SIG-M5 treated with dmso at 0.1 percent for 504 hours (cell line): ENCODE measurements at regions not wholly inside any gene's neighbourhood (a gene's known extent, or its start where the extent isn't known, plus 50 kb on each side); places are given as distances from the start of the nearest gene placed in this dataset.

Source experiments
- DNase-seq: peaks from one replicate; lab custom pipeline; 2025; ENCODE audit not compliant: unreplicated experiment; lab: John Stamatoyannopoulos, UW

DNA sequence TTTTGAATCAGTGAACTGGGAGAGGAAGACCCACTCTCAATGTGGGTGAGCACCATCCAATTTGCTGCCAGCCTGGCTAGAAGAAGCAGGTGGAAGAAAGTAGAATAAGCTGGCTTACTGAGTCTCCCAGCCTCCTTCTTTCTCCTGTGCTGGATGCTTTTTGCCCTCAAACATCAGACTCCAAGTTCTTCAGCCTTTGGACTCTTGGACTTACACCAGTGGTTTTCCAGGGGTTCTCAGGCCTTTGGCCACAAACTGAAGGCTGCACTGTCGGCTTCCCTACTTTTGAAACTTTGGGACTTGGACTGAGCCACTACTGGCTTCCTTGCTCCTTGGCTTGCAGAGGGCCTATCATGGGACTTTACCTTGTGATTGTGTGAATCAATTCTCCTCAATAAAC, 804.2 kb upstream of the SLITRK1 start:
- no peak for DNase-seq

- DNase-seq: no peak
Observed at GRCh38 chr13:84684804-84685203, 802.5 kb upstream of the SLITRK1 start.

DNA sequence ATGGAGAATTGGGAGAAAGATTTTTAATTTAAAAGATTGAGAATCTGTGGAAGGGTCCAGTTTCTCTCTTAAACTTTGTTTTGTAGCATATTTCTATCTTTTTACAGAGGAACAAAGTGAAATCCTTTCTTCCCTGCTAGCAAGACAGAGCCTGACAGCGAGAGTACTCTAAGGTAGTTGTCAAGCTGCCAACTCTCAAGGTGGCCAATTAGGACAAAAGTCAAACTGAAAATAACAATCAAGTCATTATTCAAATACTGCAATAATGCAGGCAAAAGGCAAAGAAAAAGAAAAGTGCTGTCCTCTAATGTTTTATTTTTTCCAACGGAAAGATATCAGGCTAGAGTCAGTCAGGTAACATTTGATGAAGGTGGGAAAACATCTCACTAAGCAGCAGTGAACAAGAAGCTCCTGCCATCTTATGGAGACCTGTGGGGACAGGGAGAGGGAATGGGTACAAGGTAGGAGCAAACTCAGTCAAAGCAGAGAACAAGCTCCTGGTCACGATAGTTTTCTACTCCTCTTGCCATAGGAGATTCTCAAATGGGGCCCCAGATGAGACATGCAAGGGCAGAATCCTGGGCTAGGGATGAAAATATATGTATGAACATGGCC, 801.9 kb upstream of the SLITRK1 start:
- DNase-seq: no peak

DNA sequence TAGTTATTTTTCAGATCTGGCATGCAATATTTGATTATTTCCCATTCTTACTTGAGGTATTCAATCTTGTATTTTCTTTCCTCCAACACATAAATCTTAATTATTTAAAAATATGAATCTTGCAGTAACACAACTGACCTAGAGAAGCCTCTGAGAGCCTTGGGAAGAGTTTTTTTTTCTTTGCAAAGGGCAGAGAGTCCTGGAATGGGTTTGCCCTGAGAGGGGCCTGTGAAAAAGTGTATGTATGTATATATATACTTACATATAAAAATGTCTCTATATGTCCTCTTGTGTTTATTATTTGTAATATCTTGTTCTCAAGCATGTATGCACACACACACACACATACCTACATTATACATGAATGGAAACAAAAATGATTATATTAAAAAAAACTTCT, 801.2 kb upstream of the SLITRK1 start:
- no peak for DNase-seq

DNA sequence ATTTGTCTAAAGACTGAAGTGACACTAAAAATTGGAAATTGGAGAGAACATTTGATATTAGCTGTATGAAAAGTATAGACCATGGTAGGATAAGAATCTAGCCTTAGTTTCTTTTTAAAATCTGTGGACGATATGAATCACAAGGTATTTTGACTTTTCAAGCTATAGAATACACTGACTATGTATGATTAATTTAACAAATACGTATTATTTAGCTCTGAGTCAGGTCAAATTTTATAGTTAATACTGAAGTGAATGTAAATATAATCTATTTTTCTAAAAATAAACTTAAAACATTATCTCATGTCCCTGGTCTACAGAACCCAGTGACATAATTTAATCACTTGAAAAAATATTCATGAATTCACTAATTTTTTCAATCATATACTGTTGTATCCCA, 795.6 kb upstream of the SLITRK1 start:
- no peak for DNase-seq

GRCh38 chr13:84672616-84673015, 790.3 kb upstream of the SLITRK1 start:
- DNase-seq: no peak

- no peak for DNase-seq
Observed at GRCh38 chr13:84670245-84670644, 788.0 kb upstream of the SLITRK1 start.

GRCh38 chr13:84668637-84669036, 786.4 kb upstream of the SLITRK1 start:
- DNase-seq: no peak

GRCh38 chr13:84662491-84662890, 780.2 kb upstream of the SLITRK1 start:
- DNase-seq: no peak

GRCh38 chr13:84661718-84662117, 779.4 kb upstream of the SLITRK1 start:
- DNase-seq: no peak

DNA sequence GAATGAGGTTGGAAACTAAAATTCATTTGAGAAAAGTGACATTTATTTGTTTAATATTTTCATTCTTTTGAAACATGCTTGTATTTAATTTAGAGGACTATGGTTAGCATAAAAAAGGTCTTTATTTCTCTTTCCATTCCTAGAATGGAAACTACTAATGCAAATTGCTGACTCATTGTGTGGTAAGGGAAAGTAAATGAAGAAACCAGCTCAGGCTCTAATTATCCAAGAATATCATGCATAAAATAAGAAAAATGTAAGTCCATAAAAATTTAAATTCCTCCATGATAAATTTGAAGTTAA, 777.0 kb upstream of the SLITRK1 start:
- no peak for DNase-seq

GRCh38 chr13:84658491-84659358, 776.5 kb upstream of the SLITRK1 start:
- DNase-seq: no peak

GRCh38 chr13:84655677-84656076, 773.4 kb upstream of the SLITRK1 start:
- DNase-seq: no peak

- no peak for DNase-seq
Observed at GRCh38 chr13:84654654-84655275, 772.5 kb upstream of the SLITRK1 start.

DNA sequence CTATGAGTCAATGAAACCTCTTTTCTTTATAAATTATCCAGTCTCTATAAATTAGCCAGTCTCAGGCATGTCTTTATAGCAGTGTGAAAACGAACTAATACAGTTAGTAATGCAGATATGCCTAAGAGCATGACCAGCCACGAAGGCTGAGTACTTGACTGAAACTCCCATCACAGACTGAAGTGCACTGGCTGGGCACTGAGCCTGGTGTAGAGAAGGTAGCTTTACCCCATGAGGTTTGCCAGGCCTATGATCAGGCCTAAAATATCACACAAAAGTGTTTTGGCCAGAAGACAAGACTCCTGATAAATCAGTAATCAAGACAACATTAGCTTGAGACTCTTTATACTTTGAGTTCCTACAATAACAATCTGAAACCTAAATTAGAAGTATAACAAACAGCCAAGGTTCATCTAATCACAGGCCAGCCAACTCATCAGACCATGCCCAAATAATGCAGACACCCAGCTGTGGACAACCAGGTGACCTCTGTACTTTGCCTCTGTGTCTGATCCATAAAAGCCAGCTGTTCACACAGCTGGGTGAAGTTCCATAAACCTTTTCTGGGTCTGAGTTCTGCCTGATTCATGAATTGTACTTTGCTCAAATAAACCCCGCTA, 771.8 kb upstream of the SLITRK1 start:
- DNase-seq: no peak

DNA sequence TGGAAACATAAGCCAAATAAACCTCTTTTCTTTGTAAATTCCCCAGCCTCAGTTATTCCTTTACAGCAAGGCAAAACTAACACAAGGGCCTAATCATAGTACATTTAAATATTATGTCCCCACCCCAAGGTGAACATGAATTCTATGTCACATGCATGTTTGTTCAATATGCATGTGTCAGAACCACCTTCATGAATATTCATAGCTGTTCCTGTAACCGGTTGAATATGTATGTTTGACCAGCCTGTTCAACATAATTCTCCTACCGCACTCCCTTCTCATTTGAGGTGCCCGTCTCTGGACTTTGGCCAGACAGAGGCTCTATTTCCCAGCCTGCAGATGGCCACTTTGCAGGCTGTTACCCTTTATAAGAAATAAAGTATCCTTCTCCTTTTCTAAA, 769.4 kb upstream of the SLITRK1 start:
- DNase-seq: no peak

GRCh38 chr13:84651288-84651687, 769.0 kb upstream of the SLITRK1 start:
- DNase-seq: no peak

GRCh38 chr13:84649853-84650252, 767.6 kb upstream of the SLITRK1 start:
- no peak for DNase-seq

DNA sequence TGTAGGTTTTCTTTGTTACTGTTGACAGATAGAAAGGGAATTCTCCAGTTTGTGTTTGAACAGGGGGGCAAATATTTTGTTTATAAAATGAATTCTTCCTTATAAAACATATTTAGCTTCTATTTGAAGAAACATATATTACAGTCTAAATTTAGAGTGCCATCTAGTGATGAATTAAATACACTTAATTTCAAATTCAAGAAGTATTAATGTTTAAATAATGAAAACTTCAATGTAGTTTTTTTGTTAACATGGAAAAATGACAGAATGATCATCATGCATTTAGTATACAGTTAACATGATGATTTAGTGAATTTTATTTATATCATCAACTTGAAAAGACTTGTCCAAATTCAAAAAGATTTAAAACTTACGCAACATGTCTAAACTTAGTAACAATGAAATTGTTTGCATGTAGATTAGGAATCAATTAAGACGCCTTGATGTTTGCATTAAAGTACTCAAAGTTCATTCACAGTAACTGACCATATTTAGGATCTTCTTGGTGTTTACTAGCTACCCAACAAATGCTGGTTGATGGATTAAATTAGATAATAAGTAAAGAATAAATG, 765.9 kb upstream of the SLITRK1 start:
- no peak for DNase-seq

GRCh38 chr13:84646957-84647356, 764.7 kb upstream of the SLITRK1 start:
- no peak for DNase-seq

DNA sequence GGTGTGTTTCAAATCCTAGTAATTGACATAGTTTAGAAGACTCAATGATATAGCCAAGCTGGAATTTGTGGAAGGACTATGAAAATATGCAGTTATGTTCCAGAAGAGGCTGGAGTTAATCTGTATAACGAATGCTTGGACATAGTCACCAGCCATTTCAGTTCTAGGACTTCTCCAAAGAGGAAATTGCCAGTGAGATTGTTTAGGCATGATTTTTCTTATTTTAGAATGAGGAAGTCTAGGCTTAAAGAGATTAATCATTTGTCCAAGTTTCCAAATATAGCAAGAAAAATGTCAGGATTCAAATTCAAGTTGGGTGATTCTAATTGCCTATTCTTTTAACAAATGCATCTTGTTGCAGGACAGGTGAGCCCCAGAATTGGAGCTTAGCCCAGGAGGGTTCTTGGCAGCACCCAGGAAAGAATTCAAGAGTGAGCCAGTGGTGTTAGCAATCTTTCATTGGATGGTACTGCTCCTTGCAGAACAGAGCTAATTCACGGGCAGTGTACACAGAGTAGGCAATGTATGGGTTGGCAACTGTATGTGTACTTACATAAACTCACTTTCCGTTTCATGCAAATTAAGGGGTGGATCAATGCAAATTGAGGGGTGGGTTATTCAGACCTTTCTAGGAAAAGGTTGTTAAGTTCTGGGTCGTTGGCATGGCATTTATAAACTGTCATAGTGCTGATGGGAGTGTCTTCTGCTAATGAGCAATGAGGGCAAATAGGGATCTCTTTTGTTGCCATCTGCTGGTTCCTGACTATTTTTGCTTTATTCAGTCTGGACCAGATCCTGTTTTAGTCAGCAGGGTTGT, 763.1 kb upstream of the SLITRK1 start:
- DNase-seq: peak; percentile 27
